MCF 10A (cell line): ENCODE measurements at regions not wholly inside any gene's neighbourhood (a gene's known extent, or its start where the extent isn't known, plus 50 kb on each side); places are given as distances from the start of the nearest gene placed in this dataset.

Source experiments
- BruUV-seq: library from RNA; stranded (reverse); fragments of 400-500 nt; replicated peaks from 2 replicates; lab custom pipeline; 2021; lab: Mats Ljungman, UMichigan
- CTCF ChIA-PET: fragments of 300-600 bp; sonication (Branson Sonifier 250); formaldehyde crosslinking; extraction: SDS; loops from one replicate; lab custom pipeline; 2021; ENCODE audit warnings: antibody characterized with exemption, inconsistent platforms; lab: Yijun Ruan, JAX
- POLR2A ChIA-PET: fragments of 300-600, 350-650 bp; sonication (Branson Sonifier 250); formaldehyde crosslinking; extraction: SDS; loops from one replicate; lab custom pipeline; 2020; ENCODE audit warnings: antibody characterized with exemption, inconsistent platforms; lab: Yijun Ruan, JAX
- DNase-seq: peaks from one replicate; pipeline ENCODE4 v3.0.0-alpha.2; 2018; ENCODE audit not compliant: unreplicated experiment
- H3K27ac Mint-ChIP-seq: one replicate; pipeline ENCODE4 v1.8.0; 2022; ENCODE audit warnings: mild to moderate bottlenecking, low read depth, mixed read lengths; ENCODE audit not compliant: unreplicated experiment
- H3K27me3 Mint-ChIP-seq: one replicate; pipeline ENCODE4 v1.8.0; 2022; ENCODE audit warnings: mixed read lengths; ENCODE audit not compliant: insufficient read depth, unreplicated experiment
- H3K36me3 Mint-ChIP-seq: one replicate; pipeline ENCODE4 v1.8.0; 2022; ENCODE audit warnings: mild to moderate bottlenecking, moderate library complexity, mixed read lengths; ENCODE audit not compliant: insufficient read depth, unreplicated experiment
- H3K4me1 Mint-ChIP-seq: one replicate; pipeline ENCODE4 v1.8.0; 2022; ENCODE audit warnings: mixed read lengths; ENCODE audit not compliant: insufficient read depth, unreplicated experiment
- H3K4me3 Mint-ChIP-seq: one replicate; pipeline ENCODE4 v1.8.0; 2022; ENCODE audit warnings: mild to moderate bottlenecking, moderate library complexity, mixed read lengths; ENCODE audit not compliant: unreplicated experiment
- H3K9me3 Mint-ChIP-seq: one replicate; pipeline ENCODE4 v1.8.0; 2022; ENCODE audit warnings: mixed read lengths; ENCODE audit not compliant: unreplicated experiment
- intact Hi-C: fragments of 100-400 bp; cut with micrococcal nuclease; formaldehyde crosslinking; loops from 2 replicates; pipeline ENCODE4 v1.14.1; 2022
- TF ChIP-seq, protein P1 (sequence below): fragments of 200-600 bp; IDR thresholded peaks from one replicate; pipeline ENCODE4 v1.8.0; 2022; ENCODE audit warnings: antibody characterized with exemption, mild to moderate bottlenecking; ENCODE audit not compliant: unreplicated experiment

DNA sequence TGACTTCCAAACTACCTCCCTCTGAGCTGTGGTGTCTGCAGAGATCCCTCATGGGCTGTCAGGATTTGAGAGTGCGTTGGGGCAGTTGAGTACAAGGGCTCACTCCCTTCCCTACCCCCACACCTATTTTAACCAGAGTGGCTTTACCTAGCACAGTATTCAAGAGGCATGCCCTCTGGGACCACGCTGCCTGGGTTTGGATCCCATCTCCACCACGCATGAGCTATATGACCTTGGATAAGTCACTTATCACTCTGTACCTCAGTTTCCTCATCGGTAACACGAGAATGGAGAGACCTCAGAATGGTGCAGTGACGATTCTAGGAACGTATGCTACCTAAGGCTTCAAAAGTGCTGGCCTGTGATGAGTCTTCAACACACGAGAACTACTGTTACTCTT is 147.3 kb upstream of the WNT4 start:
- BruUV-seq: no TSS peak

DNA sequence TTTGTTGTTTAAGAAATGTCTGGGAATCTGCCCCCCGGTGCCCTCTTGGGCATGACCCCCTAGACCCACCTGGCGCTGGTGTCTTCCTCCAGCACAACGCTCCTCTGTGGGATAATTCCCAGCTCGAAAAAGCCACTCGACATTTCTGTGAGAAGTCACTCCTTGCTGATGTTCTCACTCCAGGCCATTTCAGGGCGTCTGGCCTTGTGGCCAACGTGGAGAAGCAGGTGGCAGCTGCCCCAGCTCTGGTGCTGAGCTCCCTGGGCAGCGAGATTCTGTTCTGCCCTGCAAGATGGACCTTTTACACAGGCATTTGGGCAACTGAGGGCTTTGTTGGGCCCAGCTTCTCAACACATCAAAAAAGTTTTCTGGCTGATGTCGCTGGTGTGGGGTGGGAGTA is 147.7 kb upstream of the WNT4 start:
- BruUV-seq: no TSS peak
- Mint-ChIP-seq H3K4me1 (no peaks in the 10 kb centered on the region), H3K36me3 (no peaks in the 10 kb centered on the region), H3K27ac (no peak overlapping the region), H3K9me3 (no peaks in the 10 kb centered on the region), H3K27me3 (peaks cover 28% of the 10 kb centered on the region), H3K4me3 (no peak overlapping the region)
- TF ChIP-seq, protein P1, sequence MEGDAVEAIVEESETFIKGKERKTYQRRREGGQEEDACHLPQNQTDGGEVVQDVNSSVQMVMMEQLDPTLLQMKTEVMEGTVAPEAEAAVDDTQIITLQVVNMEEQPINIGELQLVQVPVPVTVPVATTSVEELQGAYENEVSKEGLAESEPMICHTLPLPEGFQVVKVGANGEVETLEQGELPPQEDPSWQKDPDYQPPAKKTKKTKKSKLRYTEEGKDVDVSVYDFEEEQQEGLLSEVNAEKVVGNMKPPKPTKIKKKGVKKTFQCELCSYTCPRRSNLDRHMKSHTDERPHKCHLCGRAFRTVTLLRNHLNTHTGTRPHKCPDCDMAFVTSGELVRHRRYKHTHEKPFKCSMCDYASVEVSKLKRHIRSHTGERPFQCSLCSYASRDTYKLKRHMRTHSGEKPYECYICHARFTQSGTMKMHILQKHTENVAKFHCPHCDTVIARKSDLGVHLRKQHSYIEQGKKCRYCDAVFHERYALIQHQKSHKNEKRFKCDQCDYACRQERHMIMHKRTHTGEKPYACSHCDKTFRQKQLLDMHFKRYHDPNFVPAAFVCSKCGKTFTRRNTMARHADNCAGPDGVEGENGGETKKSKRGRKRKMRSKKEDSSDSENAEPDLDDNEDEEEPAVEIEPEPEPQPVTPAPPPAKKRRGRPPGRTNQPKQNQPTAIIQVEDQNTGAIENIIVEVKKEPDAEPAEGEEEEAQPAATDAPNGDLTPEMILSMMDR: no peak
- DNase-seq: no peak
- ChIA-PET POLR2A (no interaction called here), CTCF (interaction anchor here (0.6 to 0.7 kb wide), 4 partner anchors 9 to 345 kb away, joined by 3 to 4 read pairs (median 3); no protein-coding TSS in a partner anchor)
- intact Hi-C loops: no loop called here

More for the DNA sequence above, 147.3 kb upstream of the WNT4 start:
- H3K36me3 Mint-ChIP-seq: no peaks in the 10 kb centered on the region
- no peak overlapping the region for H3K27ac Mint-ChIP-seq
- H3K4me1 Mint-ChIP-seq: no peaks in the 10 kb centered on the region
- ChIA-PET POLR2A (no interaction called here), CTCF (interaction anchor here (0.6 to 0.7 kb wide), 3 partner anchors 9 to 132 kb away, joined by 3 to 4 read pairs (median 3); no protein-coding TSS in a partner anchor)
- intact Hi-C loops: no loop called here
- H3K9me3 Mint-ChIP-seq: no peaks in the 10 kb centered on the region
- DNase-seq: no peak
- no peak overlapping the region for H3K4me3 Mint-ChIP-seq
- peaks cover 24% of the 10 kb centered on the region for H3K27me3 Mint-ChIP-seq
- TF ChIP-seq, protein P1: no peak

DNA sequence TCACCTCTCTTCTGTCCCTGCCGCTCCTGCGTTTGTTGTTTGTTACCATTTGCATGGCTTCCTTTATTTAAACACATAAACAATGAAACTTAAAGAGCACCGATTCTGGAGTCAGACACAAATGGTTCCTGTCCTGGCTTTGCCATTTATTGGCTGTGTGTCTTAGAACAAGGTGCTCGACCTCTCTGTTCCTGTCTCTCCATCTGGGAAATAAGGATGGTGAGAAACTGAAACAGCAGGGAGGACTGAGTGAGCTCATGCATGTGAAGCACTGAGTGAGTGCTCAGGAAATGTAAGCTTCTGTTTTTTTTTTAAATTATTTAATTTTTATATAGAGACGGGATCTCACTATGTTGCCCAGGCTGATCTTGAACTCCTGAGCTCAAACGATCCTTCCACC is 148.2 kb upstream of the WNT4 start:
- H3K4me3 Mint-ChIP-seq: no peak overlapping the region
- POLR2A ChIA-PET: no interaction called here

DNA sequence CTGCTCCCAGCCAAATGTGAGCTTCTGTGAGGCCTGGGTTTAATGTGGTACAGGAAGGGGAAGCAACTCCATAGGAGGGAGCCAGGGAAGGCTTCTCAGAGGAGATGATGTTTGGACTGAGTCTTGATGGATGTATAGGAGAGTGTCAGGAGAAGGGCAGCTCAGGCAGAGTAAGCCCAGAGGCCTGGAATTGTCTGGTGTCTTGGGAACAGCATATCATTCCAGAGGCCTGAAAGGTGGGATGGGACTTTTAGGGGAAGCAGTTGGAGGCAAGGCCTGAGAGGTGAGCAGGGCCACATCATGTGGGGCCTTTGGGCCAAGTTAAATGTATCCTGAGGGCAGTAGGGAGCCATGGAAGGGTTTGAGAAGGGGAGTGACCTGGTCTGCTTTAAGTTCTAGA is 148.6 kb upstream of the WNT4 start:
- CTCF ChIA-PET: interaction anchor here (1.2 kb wide), 1 partner anchor 16 kb away, joined by 4 read pairs; no protein-coding TSS in a partner anchor
- POLR2A ChIA-PET: no interaction called here

More for the DNA sequence above, 148.2 kb upstream of the WNT4 start:
- no peak for DNase-seq
- Mint-ChIP-seq H3K36me3 (no peaks in the 10 kb centered on the region), H3K27me3 (peaks cover 32% of the 10 kb centered on the region), H3K9me3 (no peaks in the 10 kb centered on the region), H3K27ac (no peak overlapping the region), H3K4me1 (no peaks in the 10 kb centered on the region)
- TF ChIP-seq, protein P1: no peak
- intact Hi-C loops: no loop called here
- no TSS peak for BruUV-seq
- CTCF ChIA-PET: interaction anchor here (0.6 to 1.2 kb wide), 2 partner anchors 16 to 344 kb away, joined by 3 to 4 read pairs; no protein-coding TSS in a partner anchor

More for the DNA sequence above, 148.6 kb upstream of the WNT4 start:
- intact Hi-C loops: no loop called here
- Mint-ChIP-seq H3K27me3 (peaks cover 37% of the 10 kb centered on the region), H3K4me1 (peaks cover 3% of the 10 kb centered on the region), H3K36me3 (no peaks in the 10 kb centered on the region), H3K9me3 (no peaks in the 10 kb centered on the region), H3K4me3 (no peak overlapping the region), H3K27ac (no peak overlapping the region)
- DNase-seq: no peak
- TF ChIP-seq, protein P1: no peak
- BruUV-seq: no TSS peak
